Right lobe of liver (tissue), 6 donors: ENCODE measurements at regions not wholly inside any gene's neighbourhood (a gene's known extent, or its start where the extent isn't known, plus 50 kb on each side); places are given as distances from the start of the nearest gene placed in this dataset.

Experiments used
- ATAC-seq, 4 donors: fragments of 200-7000 bp; cut with Tn5 transposase; one replicate each; pipeline ENCODE4 v1.9.1; 2020; ENCODE audit warnings: mild to moderate bottlenecking in 4 of 4, moderate library complexity in 4 of 4
- DNase-seq, 3 donors: peaks; one replicate each; pipeline ENCODE4 v3.0.0-alpha.2; 2020
- H3K27ac ChIP-seq, 3 donors: fragments of 200-600 bp; one replicate each; pipeline ENCODE4 v1.8.0; 2022
- H3K27me3 ChIP-seq, 2 donors: fragments of 200-600 bp; one replicate each; pipeline ENCODE4 v1.8.0; 2022
- H3K36me3 ChIP-seq, 4 donors: fragments of 200-600 bp; sonication (generic) in 1 of 4; one replicate each; pipeline versions ENCODE4 v1.5.1 to v1.8.0; 2017 to 2022; ENCODE audit warnings: control low read depth in 1 of 4
- H3K4me1 ChIP-seq, 4 donors: fragments of 200-600 bp; sonication (generic) in 1 of 4; one replicate each; pipeline versions ENCODE4 v1.5.1 to v1.8.0; 2017 to 2022; ENCODE audit warnings: control low read depth in 1 of 4
- H3K4me3 ChIP-seq, 3 donors: fragments of 200-600 bp; one replicate each; pipeline ENCODE4 v1.8.0; 2022
- H3K9me3 ChIP-seq, 4 donors: fragments of 200-600 bp; sonication (generic) in 1 of 4; one replicate each; pipeline versions ENCODE4 v1.5.1 to v1.8.0; 2017 to 2022; ENCODE audit warnings: control low read depth in 1 of 4
- POLR2A ChIP-seq: fragments of 450-650 bp; IDR thresholded peaks from one replicate; pipeline ENCODE4 v1.6.1; 2017; ENCODE audit warnings: antibody characterized with exemption, mild to moderate bottlenecking
- WGBS: methylation state at CpG from one replicate; pipeline ENCODE4 v1.1.6; 2018; ENCODE audit warnings: low coverage, low lambda C conversion rate; ENCODE audit not compliant: insufficient coverage; ENCODE audit errors: missing lambda C conversion rate; 5-methylcytosine and 5-hydroxymethylcytosine counted together
- intact Hi-C, 2 donors: fragments of 100-400 bp; cut with DNase I; formaldehyde crosslinking; loops; one replicate each; pipeline versions ENCODE4 v1.11.2 to v1.14.1; 2022
- TF ChIP-seq, protein P1 (sequence below), 4 donors: fragments of 200-600 bp in 3 of 4; fragments of 450-650 bp in 1 of 4; IDR thresholded peaks; one replicate each; pipeline versions ENCODE4 v1.5.1 to v1.8.0; 2016 to 2022; ENCODE audit warnings: antibody characterized with exemption in 4 of 4, mild to moderate bottlenecking in 2 of 4
- donor health status: DM: no; HTN: yes; CAD: no.
- donor health status: DM: no; HTN: no; CAD: no.
- donor health status: DM: no; HTN: no; CAD: no.
- donor health status: DM: no; HTN: yes; CAD: no.
- donor health status: DM: no; HTN: yes; CAD: no.

DNA sequence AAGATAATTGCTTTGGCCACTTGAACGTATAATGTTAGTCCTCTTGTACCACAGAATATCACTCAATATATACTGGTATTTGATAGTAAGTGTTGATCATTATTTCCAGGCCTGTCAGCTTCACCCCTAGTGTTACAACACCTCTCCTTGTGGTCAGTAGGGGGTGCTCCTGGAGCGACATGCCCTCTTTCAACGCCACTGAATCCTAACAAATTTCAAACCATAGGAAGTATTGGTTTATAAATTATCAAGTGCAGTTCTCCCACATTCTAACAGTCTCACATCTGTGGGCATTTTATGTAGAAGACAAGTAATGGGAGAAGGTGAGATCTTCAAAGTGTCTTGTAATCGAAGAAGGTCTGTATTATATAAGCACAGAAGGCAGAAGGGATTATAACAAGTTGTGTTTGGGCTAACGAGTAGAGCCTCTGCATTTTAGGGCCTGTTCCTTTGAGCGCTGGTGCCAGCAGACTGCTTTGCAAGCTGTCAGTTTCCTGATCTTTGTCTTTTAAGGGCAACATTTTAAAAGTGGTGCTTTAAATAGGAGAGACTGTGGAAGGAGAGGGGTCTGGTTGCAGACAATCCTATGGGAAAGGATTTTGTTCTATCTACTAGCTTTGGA is 57.1 kb upstream of the CEP162 start:
- H3K36me3 ChIP-seq = no peaks in the 10 kb centered on the region
- DNase-seq (no peak), ATAC-seq (peak; percentile 73 to 81 (median 78))
- H3K9me3 ChIP-seq = no peaks in the 10 kb centered on the region
- intact Hi-C loops = no loop called here
- WGBS = 40% methylated on average over 6 of the region's 6 CpGs
- TF ChIP-seq, protein P1, sequence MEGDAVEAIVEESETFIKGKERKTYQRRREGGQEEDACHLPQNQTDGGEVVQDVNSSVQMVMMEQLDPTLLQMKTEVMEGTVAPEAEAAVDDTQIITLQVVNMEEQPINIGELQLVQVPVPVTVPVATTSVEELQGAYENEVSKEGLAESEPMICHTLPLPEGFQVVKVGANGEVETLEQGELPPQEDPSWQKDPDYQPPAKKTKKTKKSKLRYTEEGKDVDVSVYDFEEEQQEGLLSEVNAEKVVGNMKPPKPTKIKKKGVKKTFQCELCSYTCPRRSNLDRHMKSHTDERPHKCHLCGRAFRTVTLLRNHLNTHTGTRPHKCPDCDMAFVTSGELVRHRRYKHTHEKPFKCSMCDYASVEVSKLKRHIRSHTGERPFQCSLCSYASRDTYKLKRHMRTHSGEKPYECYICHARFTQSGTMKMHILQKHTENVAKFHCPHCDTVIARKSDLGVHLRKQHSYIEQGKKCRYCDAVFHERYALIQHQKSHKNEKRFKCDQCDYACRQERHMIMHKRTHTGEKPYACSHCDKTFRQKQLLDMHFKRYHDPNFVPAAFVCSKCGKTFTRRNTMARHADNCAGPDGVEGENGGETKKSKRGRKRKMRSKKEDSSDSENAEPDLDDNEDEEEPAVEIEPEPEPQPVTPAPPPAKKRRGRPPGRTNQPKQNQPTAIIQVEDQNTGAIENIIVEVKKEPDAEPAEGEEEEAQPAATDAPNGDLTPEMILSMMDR (IDR thresholded peaks at IDR 0.05) = peak; percentile 22 to 56 (median 42)
- no peak for TF ChIP-seq POLR2A
- H3K4me1 ChIP-seq = no peaks in the 10 kb centered on the region
- H3K27me3 ChIP-seq = no peaks in the 10 kb centered on the region
- H3K4me3 ChIP-seq = no peak overlapping the region
- H3K27ac ChIP-seq = no peak overlapping the region

DNA sequence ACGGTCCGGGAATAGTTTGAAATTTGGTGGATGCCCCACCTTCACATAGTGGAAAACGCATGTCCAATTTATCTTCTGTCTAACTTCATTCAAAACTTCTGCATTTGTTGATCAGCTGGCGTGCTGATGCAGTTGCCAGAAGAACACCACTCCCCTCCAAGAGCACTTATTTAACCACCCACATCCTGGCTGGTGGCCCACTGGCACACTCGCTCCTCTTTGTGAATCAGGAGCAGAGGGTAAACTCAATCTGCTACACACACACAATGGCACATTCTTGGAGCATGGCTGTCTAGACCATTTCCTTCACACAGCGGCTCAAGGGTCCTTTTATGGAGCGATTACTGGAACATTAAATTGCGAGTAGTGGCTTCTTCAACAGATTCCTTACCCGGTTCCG is 55.1 kb upstream of the CEP162 start:
- ATAC-seq (peak; percentile 54 to 92 (median 82)), DNase-seq (peak; percentile 60 to 71 (median 60))
- no peak for TF ChIP-seq POLR2A
- TF ChIP-seq, protein P1 (IDR thresholded peaks at IDR 0.05) = no peak
- H3K4me1 ChIP-seq = no peaks in the 10 kb centered on the region
- no peaks in the 10 kb centered on the region for H3K36me3 ChIP-seq
- intact Hi-C loops = no loop called here
- no peaks in the 10 kb centered on the region for H3K27me3 ChIP-seq
- WGBS = 59% methylated on average over 10 of the region's 10 CpGs
- no peak overlapping the region for H3K4me3 ChIP-seq
- no peak overlapping the region for H3K27ac ChIP-seq
- H3K9me3 ChIP-seq = no peaks in the 10 kb centered on the region

DNA sequence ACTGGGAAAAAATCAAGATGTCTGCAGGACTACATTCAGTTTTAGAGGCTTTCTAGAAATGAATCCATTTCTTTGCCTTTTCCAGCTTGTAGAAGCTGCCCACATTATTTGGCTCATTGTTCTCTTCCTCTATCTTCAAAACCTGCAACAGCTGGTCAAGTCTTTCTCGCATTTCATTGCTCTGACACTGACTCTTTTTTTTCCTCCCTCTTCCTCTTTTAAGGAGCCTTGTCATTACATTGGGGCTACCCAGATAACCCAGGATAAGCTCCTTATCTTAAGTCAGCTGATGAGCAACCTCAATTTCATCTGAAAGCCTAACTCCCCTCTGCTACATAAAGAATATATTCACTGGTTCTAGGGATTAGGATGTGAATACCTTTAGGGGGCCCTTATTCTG is 53.2 kb upstream of the CEP162 start:
- TF ChIP-seq, protein P1 (IDR thresholded peaks at IDR 0.05) = no peak
- TF ChIP-seq POLR2A = no peak
- no peak for ATAC-seq
- no peaks in the 10 kb centered on the region for H3K36me3 ChIP-seq
- H3K4me1 ChIP-seq = no peaks in the 10 kb centered on the region
- no peaks in the 10 kb centered on the region for H3K27me3 ChIP-seq
- intact Hi-C loops = no loop called here
- no peak overlapping the region for H3K27ac ChIP-seq
- H3K4me3 ChIP-seq = no peak overlapping the region
- no peaks in the 10 kb centered on the region for H3K9me3 ChIP-seq
- WGBS = 60% methylated on average over 1 of the region's 1 CpG
- DNase-seq = no peak

GRCh38 chr6:84280030-84280429 is 52.6 kb upstream of the CEP162 start:
- H3K36me3 ChIP-seq = no peaks in the 10 kb centered on the region
- no peak overlapping the region for H3K4me3 ChIP-seq
- ATAC-seq (no peak), DNase-seq (no peak)
- no peaks in the 10 kb centered on the region for H3K4me1 ChIP-seq
- H3K27ac ChIP-seq = no peak overlapping the region
- H3K27me3 ChIP-seq = no peaks in the 10 kb centered on the region
- intact Hi-C loops = no loop called here
- TF ChIP-seq, protein P1 (IDR thresholded peaks at IDR 0.05) = no peak
- TF ChIP-seq POLR2A = no peak
- H3K9me3 ChIP-seq = no peaks in the 10 kb centered on the region
